ENCODE measurements at regions not wholly inside any gene's neighbourhood (a gene's known extent, or its start where the extent isn't known, plus 50 kb on each side); places are given as distances from the start of the nearest gene placed in this dataset.
A peak's percentile ranks its signal among the peaks of the same experiment; 100 is the strongest.

DNA sequence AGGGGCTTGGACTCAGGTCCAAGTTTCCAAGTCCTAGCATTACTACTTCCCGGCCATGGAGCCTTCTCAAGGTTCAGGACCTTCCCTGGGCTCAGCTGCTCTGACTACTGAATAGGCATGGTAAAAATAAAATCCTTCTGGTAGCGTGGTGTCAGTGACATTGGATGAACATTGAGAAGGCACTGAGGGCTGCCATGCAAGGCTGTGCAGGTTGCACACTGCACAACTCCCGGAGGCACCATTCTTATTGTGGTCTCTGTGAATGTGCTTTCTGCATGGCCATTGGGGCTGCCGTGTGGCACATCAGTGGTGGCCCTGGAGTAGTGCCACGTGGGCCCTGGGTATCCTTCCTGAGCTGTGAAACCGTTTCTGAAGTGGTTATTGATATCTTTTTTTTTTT lies 250.2 kb upstream of the CIBAR2 start:
- DNase-seq (ENCODE audit: low spot score): no peak

DNA sequence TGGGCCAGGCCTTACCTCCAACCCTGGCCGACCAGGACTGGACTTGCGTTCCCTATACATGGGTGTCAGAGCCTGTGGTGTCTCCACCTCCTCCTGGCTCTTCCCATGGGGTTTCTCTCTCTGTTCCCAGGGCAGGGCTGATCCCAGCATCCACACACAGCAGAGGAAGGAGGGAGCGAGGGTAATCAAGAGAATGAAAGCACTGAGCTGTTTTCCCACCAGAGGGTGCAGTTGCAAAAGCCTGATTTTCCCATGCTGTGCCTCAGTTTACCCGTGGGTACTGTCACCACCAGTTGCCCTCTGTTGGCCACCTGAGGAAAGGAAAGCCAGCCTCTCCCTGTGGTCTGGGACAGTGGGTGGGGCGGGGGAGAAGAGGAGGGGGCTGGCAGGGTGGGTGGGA lies 249.7 kb upstream of the GSE1 start:
- no peak for DNase-seq (ENCODE audit: low spot score)

DNA sequence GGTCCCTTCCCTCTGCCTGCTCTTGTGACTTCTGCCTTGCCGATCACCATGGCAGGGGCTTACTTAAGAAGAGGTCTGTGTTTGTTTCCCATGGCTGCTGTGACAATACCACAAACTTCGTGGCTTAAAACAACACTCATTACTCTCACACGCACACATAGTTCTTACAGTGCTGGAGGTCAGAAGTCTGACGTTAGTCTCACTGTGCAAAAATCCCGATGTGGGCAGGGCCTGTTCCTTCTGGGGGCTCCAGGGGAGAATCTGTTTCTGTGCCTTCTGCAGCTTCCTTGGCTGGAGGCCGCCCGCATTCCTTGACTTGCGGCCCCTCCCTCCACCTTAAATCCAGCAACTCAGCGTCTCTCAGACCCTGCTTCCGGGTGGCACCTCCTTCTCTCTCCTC lies 249.2 kb upstream of the GSE1 start:
- DNase-seq (ENCODE audit: low spot score): no peak

DNA sequence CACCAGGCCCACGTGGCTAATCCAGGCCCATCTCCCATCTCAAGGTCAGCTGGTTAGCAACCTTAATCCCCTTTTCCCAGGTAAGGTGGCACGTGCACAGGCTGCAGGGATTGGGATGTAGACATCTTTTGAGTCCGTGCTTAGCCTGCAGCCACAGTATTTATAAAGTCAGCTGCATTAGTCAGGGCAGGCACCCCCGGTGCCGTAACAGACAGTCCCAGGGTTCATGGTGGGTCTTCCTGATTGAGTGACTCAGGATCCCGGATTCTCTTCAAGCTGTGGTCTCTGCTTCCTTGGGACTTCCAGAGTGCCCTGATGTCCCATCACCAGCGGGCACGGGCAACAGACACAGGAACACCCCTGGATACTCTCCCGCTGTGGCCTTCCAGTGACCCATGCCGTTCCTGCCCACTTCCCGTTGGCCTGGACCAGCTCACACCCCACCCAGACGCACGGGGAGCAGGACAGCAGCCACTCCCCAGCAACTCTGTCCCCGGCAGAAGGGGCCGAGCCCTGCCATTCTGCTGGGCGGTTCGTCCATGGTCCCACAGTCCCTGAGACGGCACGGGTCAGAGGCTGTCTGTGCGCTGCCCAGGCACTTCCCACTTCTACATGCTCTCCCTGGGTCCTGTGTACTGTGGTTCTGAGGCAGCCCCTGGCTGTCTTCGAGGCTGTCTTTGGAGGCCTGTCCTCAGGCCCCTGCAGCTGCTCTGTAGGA lies 248.6 kb upstream of the GSE1 start:
- no peak for DNase-seq (ENCODE audit: low spot score)

DNA sequence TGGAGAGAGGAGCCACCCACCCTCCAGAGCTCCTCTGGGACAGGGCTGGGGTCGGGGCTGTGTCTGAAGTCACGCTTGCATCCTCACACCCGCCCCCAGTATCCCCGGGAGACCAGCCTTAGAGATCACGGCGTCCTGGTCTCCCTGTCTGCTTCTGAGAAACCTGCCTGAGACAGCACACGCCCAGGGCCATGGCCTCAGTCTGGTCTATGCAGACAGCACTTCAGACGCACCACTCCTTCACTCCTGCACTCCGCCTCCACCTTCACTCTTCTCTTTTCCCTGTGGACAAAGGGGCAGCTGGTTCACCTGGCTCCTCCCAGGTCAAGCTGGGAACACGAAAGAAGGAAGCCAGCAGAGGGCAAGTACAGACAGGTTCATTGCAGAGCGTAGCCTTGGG lies 248.0 kb upstream of the GSE1 start:
- DNase-seq (ENCODE audit: low spot score): no peak

DNA sequence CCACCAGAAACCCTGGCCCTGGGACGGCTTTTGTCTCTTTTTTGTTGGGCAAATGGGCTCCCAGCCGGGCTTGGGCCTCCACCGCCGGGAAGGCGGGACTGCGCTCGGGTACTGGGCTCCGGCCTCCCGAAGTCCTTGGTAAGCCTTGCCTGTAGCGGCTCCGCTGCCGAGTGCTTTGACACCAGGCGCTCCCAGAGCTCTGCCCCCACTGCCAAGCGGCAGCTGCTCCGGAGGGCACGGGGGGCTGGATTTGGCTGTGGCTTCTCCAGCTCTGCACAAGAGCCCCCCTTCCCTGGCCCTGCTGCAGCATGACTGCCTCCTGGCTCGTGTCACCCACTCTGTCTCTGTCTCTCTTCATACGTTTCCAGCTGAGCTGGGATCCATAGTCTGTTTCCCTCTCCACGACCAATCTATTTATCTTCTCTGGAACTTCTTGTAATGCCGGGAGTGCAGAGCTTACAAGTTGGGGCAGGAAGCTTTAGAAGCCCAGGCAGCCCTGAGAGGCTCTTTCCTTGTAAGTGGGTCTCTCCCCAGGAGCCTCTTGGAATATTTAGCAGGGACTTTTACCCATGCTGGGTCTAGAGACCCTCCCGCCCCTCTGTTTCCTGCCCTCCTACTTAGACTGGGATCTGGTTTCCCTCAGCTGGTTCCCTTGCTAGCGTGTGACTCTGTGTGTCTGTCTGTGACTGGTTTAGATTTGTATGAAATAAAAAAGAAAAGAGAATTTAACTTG lies 246.9 kb upstream of the GSE1 start:
- DNase-seq (ENCODE audit: low spot score): no peak

DNA sequence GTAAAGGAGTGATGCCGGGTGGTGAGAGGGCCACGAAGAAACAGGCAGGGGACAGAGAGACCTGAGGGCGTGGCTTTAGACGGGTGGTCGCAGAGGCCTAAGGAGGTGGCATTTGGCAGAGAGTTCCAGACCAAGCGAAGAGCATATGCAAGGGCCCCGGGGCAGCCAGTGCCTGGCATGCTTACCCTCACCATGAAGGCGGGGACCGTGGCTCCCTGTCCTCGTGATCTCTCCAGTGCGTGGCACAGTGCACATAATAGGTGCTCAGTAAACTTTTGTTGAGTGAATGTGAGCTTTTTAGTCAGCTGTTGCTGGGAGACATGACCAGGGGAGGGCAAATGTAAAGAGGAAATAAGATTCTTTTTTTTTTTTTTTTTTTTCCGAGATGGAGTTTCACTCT lies 245.6 kb upstream of the GSE1 start:
- no peak for DNase-seq (ENCODE audit: low spot score)

DNA sequence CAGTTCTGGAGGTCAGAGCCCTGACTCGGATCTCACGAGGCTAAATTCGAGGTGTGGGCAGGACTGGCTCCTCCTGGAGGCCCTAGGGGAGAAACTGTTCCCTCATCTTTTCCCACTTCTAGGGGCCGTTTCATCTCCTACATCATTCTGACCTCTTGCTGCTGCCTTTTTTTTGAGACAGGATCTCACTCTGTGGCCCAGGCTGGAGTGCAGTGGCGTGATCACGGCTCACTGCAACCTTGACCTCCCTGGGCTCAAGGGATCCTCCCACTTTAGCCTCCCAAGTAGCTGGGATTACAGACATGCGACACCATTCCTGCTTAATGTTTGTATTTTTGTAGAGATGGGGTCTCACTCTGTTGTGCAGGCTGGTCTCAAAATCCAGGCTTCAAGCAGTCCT lies 244.1 kb upstream of the GSE1 start:
- DNase-seq (ENCODE audit: low spot score): no peak

DNA sequence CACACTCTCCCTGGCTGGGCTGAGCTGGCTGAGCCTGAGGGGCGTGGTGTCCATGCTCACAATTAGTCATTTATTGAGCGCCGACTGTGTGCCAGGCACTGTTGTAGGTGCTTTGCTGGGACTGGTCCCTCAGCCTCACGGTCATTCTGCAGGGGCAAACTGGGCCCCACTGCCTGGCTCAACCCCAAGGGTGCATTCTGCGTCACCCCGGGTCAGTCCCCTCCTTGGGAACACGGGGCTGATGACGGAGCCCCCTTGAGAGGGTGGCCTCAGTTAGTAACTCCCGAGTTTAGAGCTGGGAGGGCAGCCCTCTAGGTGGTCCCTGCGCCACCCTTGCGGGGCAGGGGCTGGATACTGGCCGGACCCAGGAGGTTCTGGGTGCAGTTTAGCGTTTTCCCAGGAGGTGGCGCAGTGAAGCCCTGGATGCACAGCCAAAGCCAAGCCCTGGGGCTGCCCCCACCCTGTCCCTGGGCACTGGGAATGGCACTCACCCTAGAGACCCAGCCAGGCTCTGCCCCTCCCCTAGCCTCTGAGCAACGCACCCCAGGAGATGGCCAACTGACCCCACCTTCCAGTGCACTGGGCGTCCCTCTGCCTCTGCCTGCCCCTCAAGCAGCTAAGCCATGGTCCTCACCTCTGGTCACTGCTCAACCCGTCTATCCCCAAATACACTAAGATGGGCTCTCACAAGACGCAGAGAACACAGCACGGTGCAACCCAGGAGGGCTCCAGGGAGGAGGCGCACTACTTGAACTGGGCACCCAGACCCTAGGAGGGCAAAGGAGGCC lies 243.2 kb upstream of the GSE1 start:
- DNase-seq (ENCODE audit: low spot score): peak; percentile 66

DNA sequence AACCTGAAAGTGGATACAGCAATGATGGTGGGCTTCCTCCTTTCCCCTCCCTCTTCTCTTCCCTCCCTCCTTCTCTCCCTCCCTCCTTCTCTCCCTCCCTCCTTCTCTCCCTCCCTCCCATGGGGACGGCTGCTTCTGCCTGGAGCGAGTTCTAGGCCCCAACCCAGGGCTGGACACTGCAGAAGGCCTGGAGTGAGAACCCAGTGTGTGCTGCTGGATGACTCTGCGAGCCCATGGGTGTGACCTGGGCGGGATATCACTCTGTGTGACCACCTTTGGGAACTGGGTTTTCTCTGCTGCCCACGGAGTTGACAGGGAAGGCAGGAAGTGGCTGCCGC lies 242.6 kb upstream of the GSE1 start:
- no peak for DNase-seq (ENCODE audit: low spot score)

DNA sequence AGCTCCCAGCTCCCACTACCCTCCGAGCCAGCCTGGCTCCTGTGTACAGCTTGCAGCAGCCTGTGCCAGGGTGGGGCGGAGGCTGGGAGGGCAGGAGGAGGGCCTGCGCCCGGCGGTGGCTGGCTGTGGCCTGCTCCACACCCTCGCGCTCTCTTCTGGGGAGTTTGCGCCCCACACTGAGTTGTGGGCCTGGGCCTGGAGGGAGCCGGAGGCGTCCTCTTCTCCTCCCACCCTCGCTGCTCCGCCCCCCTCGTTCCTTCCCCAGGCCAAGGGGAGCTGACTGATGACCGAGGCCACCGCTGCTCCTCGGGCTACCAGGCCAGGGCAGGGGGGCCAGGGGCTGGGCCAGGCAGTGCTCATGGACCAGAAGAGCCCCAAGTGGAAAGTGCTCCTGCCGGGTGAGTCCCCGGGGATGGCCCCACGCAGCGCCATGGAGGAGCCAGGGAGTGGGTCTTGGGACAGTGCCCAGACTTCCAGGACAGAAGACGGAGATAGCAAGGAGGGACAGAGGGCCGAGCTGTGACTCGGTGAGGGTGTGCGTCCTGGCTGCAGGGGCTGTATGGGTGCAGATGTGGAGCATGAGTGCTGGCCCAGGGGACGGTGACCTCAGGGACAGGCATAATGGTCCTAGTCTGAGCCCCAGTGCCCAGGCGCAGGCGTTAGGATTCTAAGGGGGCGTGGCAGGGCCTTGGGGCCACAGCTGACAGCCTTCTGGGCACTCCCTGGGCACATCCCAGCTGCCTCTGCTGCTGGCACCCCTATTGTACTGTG lies 242.1 kb upstream of the GSE1 start:
- DNase-seq (ENCODE audit: low spot score): no peak

DNA sequence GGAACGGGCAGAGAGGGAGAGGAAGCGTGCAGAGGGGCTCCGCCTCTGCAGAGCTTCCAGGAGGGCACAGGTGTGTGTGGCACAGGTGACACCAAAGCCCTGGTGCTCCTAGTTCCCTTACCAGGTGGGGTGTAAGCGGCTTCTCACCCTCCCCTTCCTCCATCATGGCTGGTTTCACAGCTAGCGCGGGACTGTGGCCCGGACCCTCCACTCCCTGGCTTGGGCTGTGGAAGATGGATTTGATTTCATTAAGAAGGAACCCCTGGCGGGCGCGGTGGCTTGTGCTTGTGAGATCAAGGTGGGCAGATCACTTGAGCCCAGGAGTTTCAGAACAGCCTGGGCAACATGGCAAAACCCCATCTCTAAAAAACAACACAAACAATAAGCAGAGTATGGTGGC lies 241.2 kb upstream of the GSE1 start:
- DNase-seq (ENCODE audit: low spot score): no peak

DNA sequence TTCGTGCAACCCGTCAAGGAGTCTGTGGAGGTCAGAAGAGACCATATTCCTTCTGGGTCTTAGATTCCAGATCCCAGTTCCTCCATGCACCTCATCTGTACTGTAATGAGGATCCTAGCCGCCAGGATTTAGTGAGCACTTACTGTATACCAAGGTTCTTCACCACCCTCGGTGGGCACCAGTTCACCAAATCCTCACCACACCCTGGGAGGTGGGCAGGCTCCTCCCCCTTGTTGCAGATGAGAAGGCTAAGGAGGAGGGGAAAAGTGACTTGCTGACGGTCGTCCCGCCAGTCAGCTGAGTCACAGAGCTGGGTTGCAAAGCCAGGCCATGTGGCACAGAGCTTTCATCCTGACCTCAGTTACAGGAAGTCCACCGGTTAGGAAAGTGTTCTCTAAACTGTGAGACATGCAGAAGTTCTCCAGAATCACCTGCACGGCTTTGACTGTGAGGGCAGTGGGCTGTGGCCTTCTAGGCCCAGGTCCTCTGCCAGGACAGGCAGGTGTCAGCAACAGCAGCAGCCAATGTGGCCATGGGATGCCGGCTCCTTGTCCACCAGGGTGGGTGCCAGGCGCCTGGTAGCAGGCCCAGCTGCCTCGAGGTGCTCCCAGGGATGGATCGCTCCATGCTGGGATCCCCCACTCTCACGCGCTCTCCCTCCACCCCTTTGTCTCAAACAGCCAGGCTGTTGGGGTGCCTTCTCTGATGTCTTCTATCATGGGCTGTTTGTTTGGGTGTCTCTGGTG lies 240.3 kb upstream of the GSE1 start:
- DNase-seq (ENCODE audit: low spot score): no peak

DNA sequence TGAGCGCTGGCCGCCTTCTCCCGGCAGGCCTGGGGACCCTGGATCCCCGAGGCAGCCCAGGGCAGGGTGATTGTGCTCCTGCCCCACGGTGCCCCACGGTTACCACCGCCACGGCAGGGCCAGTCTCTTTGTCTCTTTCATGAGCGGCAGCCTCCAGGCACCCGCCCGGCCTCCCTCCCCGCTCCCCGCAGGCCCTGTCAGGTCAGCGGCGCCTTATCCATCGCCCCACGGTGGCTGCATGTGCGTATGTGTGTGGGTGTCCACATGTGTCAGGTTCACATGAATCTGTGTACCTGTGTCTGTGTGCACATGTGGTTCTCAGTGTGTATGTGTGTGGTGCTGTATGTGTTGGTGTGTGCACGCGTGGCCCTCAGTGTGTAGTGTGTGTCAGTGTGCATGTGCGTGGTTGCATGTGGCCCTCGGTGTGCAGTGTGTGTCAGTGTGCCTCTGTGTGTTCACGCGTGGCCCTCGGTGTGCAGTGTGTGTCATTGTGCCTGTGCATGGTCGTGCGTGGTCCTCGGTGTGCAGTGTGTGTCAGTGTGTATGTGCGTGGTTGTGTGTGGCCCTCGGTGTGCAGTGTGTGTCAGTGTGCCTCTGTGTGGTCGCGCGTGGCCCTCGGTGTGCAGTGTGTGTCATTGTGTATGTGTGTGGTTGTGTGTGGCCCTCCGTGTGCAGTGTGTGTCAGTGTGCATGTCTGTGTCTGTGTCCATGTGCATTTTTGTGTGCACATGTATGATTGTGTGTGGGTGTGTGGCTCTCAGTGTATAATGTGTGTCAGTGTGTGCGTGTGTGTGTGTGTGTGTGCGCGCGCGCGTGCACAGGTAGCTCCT lies 239.2 kb upstream of the GSE1 start:
- DNase-seq (ENCODE audit: low spot score): no peak

DNA sequence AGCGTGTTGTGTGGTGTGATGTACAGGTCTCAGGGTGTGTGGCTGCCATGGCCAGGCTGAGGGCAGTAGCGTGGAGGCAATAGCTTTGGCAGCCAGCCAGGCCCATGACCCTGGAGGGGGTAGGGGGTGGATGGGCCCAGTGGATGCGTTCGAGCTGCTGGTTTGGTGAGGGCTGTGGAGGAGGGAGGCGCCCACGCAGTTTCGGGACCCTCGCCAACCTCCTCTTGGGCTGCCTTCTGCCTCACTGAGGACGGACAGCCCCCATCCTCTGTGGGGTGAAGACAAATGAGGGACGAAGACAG lies 238.6 kb upstream of the GSE1 start:
- no peak for DNase-seq (ENCODE audit: low spot score)

DNA sequence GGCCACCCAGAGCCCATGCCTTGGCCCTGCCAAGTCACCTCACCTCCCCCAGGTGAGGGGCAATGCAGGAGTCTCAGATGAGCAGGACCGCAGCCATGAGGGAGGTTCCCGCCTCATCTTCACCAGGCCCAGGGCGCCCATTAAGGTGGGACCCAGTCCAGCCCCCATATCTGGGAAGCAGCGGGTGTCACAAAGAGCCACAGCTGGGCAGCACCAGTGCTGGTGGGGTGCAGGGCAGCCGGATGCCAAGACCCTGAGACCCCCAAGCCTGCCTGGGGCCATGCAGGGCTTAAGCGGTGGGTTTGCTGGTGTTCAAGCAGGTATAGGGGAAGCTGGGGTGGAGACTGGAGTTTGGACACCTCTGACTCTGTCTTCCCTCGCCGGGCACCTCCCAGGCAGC lies 237.8 kb upstream of the GSE1 start:
- no peak for DNase-seq (ENCODE audit: low spot score)

DNA sequence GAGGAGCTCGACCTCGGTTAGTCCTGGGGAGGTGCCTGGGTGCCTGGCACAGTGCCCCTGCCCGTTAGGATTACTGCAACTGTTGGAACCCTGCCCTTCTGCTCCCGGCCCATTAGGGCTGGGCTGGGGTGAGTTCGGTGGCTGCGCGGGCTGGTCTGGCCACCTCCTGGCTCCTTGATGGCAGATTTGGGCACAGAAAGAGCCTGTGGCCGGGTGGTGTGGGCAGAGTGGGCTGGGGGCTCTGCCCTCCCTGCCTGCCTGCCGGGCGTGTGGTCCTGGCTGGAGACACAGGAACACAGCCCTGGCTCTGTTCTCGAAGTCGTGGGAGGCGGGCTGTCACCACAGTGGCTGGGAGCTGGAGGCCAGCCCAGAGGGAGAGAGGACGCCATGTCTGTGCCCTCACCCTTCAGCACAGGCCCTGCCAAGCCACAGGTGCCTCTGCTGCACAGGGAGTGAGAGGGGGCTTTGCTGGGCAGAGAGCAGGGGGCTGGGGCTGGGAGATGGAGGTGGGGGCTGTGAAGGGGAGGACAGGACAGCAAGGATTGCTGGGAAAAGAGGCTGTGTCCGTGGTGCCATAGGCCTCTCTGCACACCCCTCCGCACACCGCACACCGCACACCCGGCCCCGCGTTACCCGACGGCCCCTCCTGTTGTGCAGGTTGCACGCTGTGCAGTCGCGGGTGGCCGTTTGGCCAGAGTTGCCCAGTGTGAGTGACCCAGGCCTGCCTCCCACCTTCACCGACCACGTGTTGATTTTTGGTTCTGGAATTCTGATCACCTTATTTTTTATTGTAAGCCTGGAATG lies 236.6 kb upstream of the GSE1 start:
- no peak for DNase-seq (ENCODE audit: low spot score)

DNA sequence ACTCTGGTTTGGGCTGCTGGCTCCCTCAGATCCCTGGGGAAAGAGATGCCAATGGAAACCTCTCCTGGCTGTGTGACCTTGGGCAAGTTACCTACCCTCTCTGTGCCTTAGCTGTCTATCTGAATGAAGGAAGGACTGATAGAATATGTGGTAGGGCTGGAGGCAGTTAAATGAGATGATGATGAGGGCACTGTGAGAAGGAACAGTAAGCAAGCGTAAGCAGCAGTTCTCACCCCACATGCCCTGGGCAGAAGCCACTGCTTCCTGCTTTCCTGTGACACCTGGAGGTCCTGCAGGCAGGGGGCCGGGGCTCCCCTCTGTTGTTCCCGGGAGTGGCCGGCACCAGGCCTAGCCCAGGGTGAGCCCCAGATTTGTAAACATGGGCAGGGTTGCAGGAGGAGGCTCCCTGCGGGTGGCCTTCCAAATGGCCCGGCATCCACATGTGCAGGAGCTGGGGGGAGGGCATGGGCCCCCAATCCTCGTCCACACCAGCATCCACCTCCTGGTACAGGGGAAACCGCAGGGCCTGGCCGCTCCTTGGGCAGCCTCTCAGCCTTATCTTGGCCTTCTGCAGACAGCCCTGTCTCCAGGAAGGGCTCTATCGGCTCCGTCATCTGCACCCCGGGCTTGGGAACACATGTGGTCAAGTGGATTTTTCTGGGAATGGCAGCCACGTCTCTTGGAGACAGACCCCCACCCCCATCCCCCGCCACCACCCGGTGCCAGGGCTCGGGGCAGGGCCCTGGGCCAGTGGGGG lies 235.6 kb upstream of the GSE1 start:
- no peak for DNase-seq (ENCODE audit: low spot score)

Data from germinal center (tissue), 1 donor.